H1 (cell line): ENCODE measurements at regions not wholly inside any gene's neighbourhood (a gene's known extent, or its start where the extent isn't known, plus 50 kb on each side); places are given as distances from the start of the nearest gene placed in this dataset.

Source experiments
- BRCA1 ChIP-seq: IDR thresholded peaks from 2 replicates; pipeline ENCODE4 v1.6.1; 2012; ENCODE audit warnings: low read depth, low read length, improper control_type of control experiment
- CEBPB ChIP-seq: IDR thresholded peaks from 2 replicates; pipeline ENCODE4 v1.6.1; 2012; ENCODE audit warnings: low read depth, low read length
- CHD2 ChIP-seq: IDR thresholded peaks from 2 replicates; pipeline ENCODE4 v1.6.1; 2012; ENCODE audit warnings: low read length, improper control_type of control experiment
- FOSL1 ChIP-seq: IDR thresholded peaks from 2 replicates; pipeline ENCODE4 v1.6.1; 2011; ENCODE audit warnings: mild to moderate bottlenecking, low read depth, low read length, moderate library complexity; ENCODE audit not compliant: insufficient read depth
- GABPA ChIP-seq: IDR thresholded peaks from 2 replicates; pipeline ENCODE4 v1.6.1; 2011; ENCODE audit warnings: mild to moderate bottlenecking, low read length, moderate library complexity, borderline replicate concordance; ENCODE audit not compliant: insufficient read depth
- KDM1A ChIP-seq: fragments of 200-600, 300-600 bp; sonication (generic); IDR thresholded peaks from 2 replicates; pipeline ENCODE4 v1.7.1; 2016; ENCODE audit warnings: mild to moderate bottlenecking, low read length, borderline replicate concordance
- KDM4A ChIP-seq: IDR thresholded peaks from one replicate; pipeline ENCODE4 v1.7.1; 2012; ENCODE audit warnings: low read depth, mild to moderate bottlenecking, moderate library complexity, low read length, inconsistent platforms; ENCODE audit not compliant: severe bottlenecking
- MAFK ChIP-seq: IDR thresholded peaks from 2 replicates; pipeline ENCODE4 v1.6.1; 2012; ENCODE audit warnings: low read depth, mild to moderate bottlenecking, improper control_type of control experiment, low read length
- PHF8 ChIP-seq: fragments of 200-600 bp; sonication (generic); conservative IDR thresholded peaks from 2 replicates; pipeline ENCODE4 v1.7.1; 2012; ENCODE audit warnings: low read depth, mild to moderate bottlenecking, inconsistent platforms, low read length, moderate library complexity
- SIN3A ChIP-seq, 2 experiments: IDR thresholded peaks in 1 of 2; conservative IDR thresholded peaks in 1 of 2; 2 replicates each; pipeline ENCODE4 v1.6.1; 2011 to 2012; ENCODE audit warnings: low read length in 2 of 2, improper control_type of control experiment in 1 of 2, low read depth in 1 of 2, mild to moderate bottlenecking in 1 of 2
- SP1 ChIP-seq: IDR thresholded peaks from 2 replicates; pipeline ENCODE4 v1.6.1; 2011; ENCODE audit warnings: low read depth, low read length
- TCF12 ChIP-seq: IDR thresholded peaks from 2 replicates; pipeline ENCODE4 v1.6.1; 2011; ENCODE audit warnings: low read depth, mild to moderate bottlenecking, low read length
- TF ChIP-seq, protein P1 (sequence below): IDR thresholded peaks from 2 replicates; pipeline ENCODE4 v1.6.1; 2012; ENCODE audit warnings: inconsistent platforms
- TF ChIP-seq, protein P2 (sequence below): IDR thresholded peaks from 2 replicates; pipeline ENCODE4 v1.6.1; 2011; ENCODE audit warnings: low read depth, mild to moderate bottlenecking, low read length; ENCODE audit not compliant: insufficient read depth

DNA sequence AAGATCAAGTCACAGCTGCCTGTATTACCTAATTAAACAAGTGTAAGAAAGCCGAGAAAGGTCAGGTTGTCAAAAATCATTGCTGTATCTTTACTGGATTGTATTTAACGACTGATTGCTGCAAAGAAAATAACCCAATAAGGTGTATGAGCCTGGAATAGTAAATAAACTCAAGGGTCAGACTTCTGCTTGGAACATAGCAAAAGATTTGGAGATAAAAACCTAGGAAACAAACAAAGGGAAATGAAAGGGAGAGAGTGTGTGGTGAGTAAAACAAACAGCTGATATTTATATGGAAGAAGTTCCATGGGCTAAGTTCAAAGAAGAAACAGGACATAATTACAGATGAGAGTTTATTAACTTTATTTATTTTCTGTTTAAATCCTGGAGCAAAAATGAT, 354.0 kb downstream of the TLR4 start (continued):
- no peak for TF ChIP-seq SIN3A (conservative IDR thresholded peaks at IDR 0.05 in 1 of 2, IDR thresholded peaks at IDR 0.05 in 1 of 2; ENCODE audit: low read depth in 1 of 2, low read length in 2 of 2)
- no peak for TF ChIP-seq CEBPB
- TF ChIP-seq MAFK, result no peak
- no peak for TF ChIP-seq BRCA1
- TF ChIP-seq SP1, result no peak
- TF ChIP-seq CHD2, result no peak
- TF ChIP-seq KDM1A, result no peak
- TF ChIP-seq PHF8, result no peak
- no peak for TF ChIP-seq TCF12
- no peak for TF ChIP-seq KDM4A
- no peak for TF ChIP-seq FOSL1
- TF ChIP-seq, protein P1, sequence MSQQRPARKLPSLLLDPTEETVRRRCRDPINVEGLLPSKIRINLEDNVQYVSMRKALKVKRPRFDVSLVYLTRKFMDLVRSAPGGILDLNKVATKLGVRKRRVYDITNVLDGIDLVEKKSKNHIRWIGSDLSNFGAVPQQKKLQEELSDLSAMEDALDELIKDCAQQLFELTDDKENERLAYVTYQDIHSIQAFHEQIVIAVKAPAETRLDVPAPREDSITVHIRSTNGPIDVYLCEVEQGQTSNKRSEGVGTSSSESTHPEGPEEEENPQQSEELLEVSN, result no peak
- TF ChIP-seq GABPA, result no peak
- TF ChIP-seq, protein P2, sequence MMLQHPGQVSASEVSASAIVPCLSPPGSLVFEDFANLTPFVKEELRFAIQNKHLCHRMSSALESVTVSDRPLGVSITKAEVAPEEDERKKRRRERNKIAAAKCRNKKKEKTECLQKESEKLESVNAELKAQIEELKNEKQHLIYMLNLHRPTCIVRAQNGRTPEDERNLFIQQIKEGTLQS, result no peak
